CD4-positive, alpha-beta memory T cell (primary cell): ENCODE measurements at regions not wholly inside any gene's neighbourhood (a gene's known extent, or its start where the extent isn't known, plus 50 kb on each side); places are given as distances from the start of the nearest gene placed in this dataset.

Experiments used
- CTCF ChIA-PET: fragments of 350-600 bp; sonication (Branson Sonifier 250); formaldehyde crosslinking; loops from one replicate; lab custom pipeline; 2021; ENCODE audit warnings: inconsistent platforms; ENCODE audit not compliant: partially characterized antibody; lab: Charles Lee
- POLR2A ChIA-PET: fragments of 350-600 bp; sonication (Branson Sonifier 250); formaldehyde crosslinking; loops from one replicate; lab custom pipeline; 2021; ENCODE audit not compliant: partially characterized antibody; lab: Charles Lee
- DNase-seq, 5 donors: peaks; one replicate each; pipeline versions ENCODE4 v3.0.0 to v3.0.0-alpha.2; 2020 to 2022; ENCODE audit warnings: mixed read lengths in 1 of 5
- H3K27ac ChIP-seq: one replicate; pipeline ENCODE4 v1.7.0; 2013; ENCODE audit warnings: low read depth, low read length
- H3K27me3 ChIP-seq: 2 replicates; pipeline ENCODE4 v1.7.0; 2013; ENCODE audit warnings: mild to moderate bottlenecking, low read length, moderate library complexity; ENCODE audit not compliant: insufficient read depth
- H3K36me3 ChIP-seq: 2 replicates; pipeline ENCODE4 v1.7.0; 2013; ENCODE audit warnings: mild to moderate bottlenecking, low read length, moderate library complexity; ENCODE audit not compliant: insufficient read depth
- H3K4me1 ChIP-seq: 2 replicates; pipeline ENCODE4 v1.7.0; 2013; ENCODE audit warnings: mild to moderate bottlenecking, low read length, moderate library complexity; ENCODE audit not compliant: insufficient read depth
- H3K4me3 ChIP-seq, 2 donors: one replicate each; pipeline ENCODE4 v1.7.0; 2013; ENCODE audit warnings: low read length in 2 of 2, mild to moderate bottlenecking in 1 of 2
- H3K9me3 ChIP-seq, 2 donors: one replicate each; pipeline ENCODE4 v1.7.0; 2013; ENCODE audit warnings: low read length in 2 of 2, control low read depth in 1 of 2; ENCODE audit not compliant: control insufficient read depth in 1 of 2
- H3K27ac Mint-ChIP-seq, 7 donors: one replicate each; pipeline ENCODE4 v1.8.0; 2020 to 2021; ENCODE audit warnings: mixed read lengths in 7 of 7, mild to moderate bottlenecking in 6 of 7, inconsistent platforms in 3 of 7, moderate library complexity in 3 of 7
- H3K27me3 Mint-ChIP-seq, 2 donors: one replicate each; pipeline ENCODE4 v1.8.0; 2020 to 2021; ENCODE audit warnings: mixed read lengths in 2 of 2
- H3K36me3 Mint-ChIP-seq, 2 donors: one replicate each; pipeline ENCODE4 v1.8.0; 2020 to 2021; ENCODE audit warnings: mixed read lengths in 2 of 2, inconsistent platforms in 1 of 2, mild to moderate bottlenecking in 1 of 2
- H3K4me1 Mint-ChIP-seq, 4 donors: one replicate each; pipeline ENCODE4 v1.8.0; 2020 to 2021; ENCODE audit warnings: mixed read lengths in 4 of 4, mild to moderate bottlenecking in 1 of 4
- H3K4me3 Mint-ChIP-seq, 8 donors: one replicate each; pipeline ENCODE4 v1.8.0; 2020 to 2021; ENCODE audit warnings: mixed read lengths in 8 of 8, mild to moderate bottlenecking in 7 of 8, moderate library complexity in 6 of 8, inconsistent platforms in 3 of 8
- H3K9me3 Mint-ChIP-seq, 8 donors: one replicate each; pipeline ENCODE4 v1.8.0; 2020 to 2021; ENCODE audit warnings: mixed read lengths in 8 of 8, mild to moderate bottlenecking in 5 of 8, inconsistent platforms in 3 of 8, moderate library complexity in 1 of 8
- intact Hi-C: fragments of 100-400 bp; cut with micrococcal nuclease; formaldehyde crosslinking; loops from one replicate; pipeline ENCODE4 v1.15.1; 2023

DNA sequence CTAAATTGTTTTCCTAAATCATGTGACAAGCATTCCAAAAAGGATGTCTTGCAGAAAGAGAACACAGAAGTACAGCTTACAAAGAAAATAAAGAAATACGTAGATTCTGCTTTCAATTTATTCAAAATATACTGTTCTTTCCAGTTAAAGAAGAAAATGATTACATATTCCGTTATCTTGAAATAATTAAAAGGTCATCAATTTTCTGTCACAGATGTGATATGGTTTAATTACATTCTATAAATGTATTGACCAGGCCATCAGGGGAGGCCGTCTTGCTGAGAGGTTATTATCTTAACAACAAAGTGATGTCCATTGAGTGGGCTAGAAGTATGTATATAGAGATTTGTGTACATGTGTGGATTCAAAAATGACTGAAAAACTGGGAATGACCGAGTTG lies 432.9 kb downstream of the SETD4 start:
- CTCF ChIA-PET: no interaction called here
- H3K9me3 Mint-ChIP-seq: no peaks in the 10 kb centered on the region
- intact Hi-C loops: no loop called here
- H3K36me3 Mint-ChIP-seq: no peaks in the 10 kb centered on the region
- no peaks in the 10 kb centered on the region for H3K9me3 ChIP-seq
- H3K27ac Mint-ChIP-seq: no peak overlapping the region
- POLR2A ChIA-PET: no interaction called here
- no peak overlapping the region for H3K4me3 Mint-ChIP-seq
- peaks cover 19 to 21% of the 10 kb centered on the region in 2 donors for H3K27me3 Mint-ChIP-seq
- no peaks in the 10 kb centered on the region for H3K36me3 ChIP-seq
- DNase-seq: no peak
- no peak overlapping the region for H3K4me3 ChIP-seq
- H3K4me1 ChIP-seq: no peaks in the 10 kb centered on the region
- H3K4me1 Mint-ChIP-seq: no peaks in the 10 kb centered on the region
- no peaks in the 10 kb centered on the region for H3K27me3 ChIP-seq
- H3K27ac ChIP-seq: no peak overlapping the region

DNA sequence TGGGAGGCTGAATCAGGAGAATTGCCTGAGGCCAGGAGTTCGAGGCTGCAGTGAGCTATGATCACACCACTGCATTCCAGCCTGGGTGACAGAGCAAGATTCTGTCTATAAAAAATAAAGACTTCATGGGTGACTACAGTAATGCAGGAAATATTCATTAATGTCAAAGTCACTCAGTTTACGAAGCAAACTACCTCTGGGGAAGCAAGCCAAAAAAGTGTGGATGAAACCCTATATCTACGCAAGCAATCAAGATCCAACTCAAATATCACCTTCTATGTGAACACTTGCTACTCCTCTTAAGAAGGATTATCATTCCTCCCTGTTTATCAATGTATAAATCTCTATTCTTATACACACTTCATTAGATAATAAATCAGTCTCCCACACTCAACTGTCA lies 434.8 kb downstream of the SETD4 start:
- Histone ChIP-seq H3K27me3 (no peaks in the 10 kb centered on the region), H3K4me3 (no peak overlapping the region), H3K36me3 (no peaks in the 10 kb centered on the region), H3K27ac (no peak overlapping the region), H3K9me3 (no peaks in the 10 kb centered on the region), H3K4me1 (no peaks in the 10 kb centered on the region)
- H3K27me3 Mint-ChIP-seq: peaks cover 19 to 22% of the 10 kb centered on the region in 2 donors
- H3K4me3 Mint-ChIP-seq: no peak overlapping the region
- H3K36me3 Mint-ChIP-seq: no peaks in the 10 kb centered on the region
- no peaks in the 10 kb centered on the region for H3K9me3 Mint-ChIP-seq
- no peaks in the 10 kb centered on the region for H3K4me1 Mint-ChIP-seq
- POLR2A ChIA-PET: interaction anchor here (0.7 kb wide), 1 partner anchor 838 kb away, joined by 3 read pairs; no protein-coding TSS in a partner anchor
- intact Hi-C loops: no loop called here
- H3K27ac Mint-ChIP-seq: no peak overlapping the region
- CTCF ChIA-PET: no interaction called here
- DNase-seq: no peak

DNA sequence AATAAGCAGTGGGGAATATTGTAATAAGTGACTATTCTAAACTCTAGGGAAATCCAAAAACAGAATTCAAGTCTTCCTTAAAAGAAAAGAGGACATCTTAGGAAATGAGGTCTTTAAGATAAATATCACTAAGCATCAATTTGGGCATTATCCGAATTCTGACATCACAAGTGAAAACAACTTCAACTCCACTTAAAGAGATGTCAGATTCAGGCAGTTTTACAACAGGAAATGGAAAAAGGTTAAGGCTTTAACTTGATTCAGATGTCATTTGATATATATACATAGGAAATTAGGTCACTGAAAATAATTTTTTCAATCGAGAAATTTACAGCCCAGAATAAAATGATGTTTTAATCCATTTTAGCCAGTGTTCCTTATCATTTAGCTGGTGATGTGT lies 435.4 kb downstream of the SETD4 start:
- peaks cover 19 to 22% of the 10 kb centered on the region in 2 donors for H3K27me3 Mint-ChIP-seq
- ChIA-PET POLR2A (interaction anchor here (0.7 kb wide), 1 partner anchor 837 kb away, joined by 3 read pairs; no protein-coding TSS in a partner anchor), CTCF (no interaction called here)
- no peak for DNase-seq
- no peak overlapping the region for H3K27ac ChIP-seq
- no peaks in the 10 kb centered on the region for H3K27me3 ChIP-seq
- H3K36me3 Mint-ChIP-seq: no peaks in the 10 kb centered on the region
- no peaks in the 10 kb centered on the region for H3K4me1 Mint-ChIP-seq
- intact Hi-C loops: no loop called here
- no peaks in the 10 kb centered on the region for H3K9me3 Mint-ChIP-seq
- H3K4me3 Mint-ChIP-seq: no peak overlapping the region
- H3K4me1 ChIP-seq: no peaks in the 10 kb centered on the region
- no peak overlapping the region for H3K4me3 ChIP-seq
- no peaks in the 10 kb centered on the region for H3K36me3 ChIP-seq
- no peak overlapping the region for H3K27ac Mint-ChIP-seq
- no peaks in the 10 kb centered on the region for H3K9me3 ChIP-seq

DNA sequence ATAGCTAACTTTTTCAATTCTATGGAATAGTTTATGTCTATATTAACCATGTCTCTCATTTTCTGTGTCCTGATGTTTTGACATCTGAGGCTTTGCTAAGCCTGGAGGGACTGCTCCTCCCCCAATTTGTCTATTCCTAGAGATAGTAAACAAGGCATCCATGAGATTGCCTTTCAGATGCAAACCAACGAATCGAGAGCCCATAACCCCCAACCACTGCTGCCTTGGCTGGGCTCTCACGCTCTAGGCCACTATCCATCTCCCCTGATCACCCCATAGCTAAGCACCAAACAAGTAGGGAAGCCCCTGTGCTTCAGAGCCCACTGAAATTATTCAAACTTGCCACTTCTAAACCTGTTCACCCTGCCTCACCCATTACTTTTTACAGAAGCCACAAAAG lies 437.7 kb downstream of the SETD4 start:
- H3K4me1 ChIP-seq: no peaks in the 10 kb centered on the region
- H3K27me3 ChIP-seq: no peaks in the 10 kb centered on the region
- no peak overlapping the region for H3K27ac ChIP-seq
- Mint-ChIP-seq H3K27me3 (peaks cover 4 to 13% of the 10 kb centered on the region in 2 donors), H3K4me3 (no peak overlapping the region), H3K27ac (no peak overlapping the region), H3K36me3 (no peaks in the 10 kb centered on the region), H3K4me1 (no peaks in the 10 kb centered on the region), H3K9me3 (no peaks in the 10 kb centered on the region)
- H3K4me3 ChIP-seq: no peak overlapping the region
- DNase-seq: no peak
- H3K9me3 ChIP-seq: no peaks in the 10 kb centered on the region
- H3K36me3 ChIP-seq: no peaks in the 10 kb centered on the region
- intact Hi-C loops: no loop called here
- ChIA-PET POLR2A (no interaction called here), CTCF (no interaction called here)

DNA sequence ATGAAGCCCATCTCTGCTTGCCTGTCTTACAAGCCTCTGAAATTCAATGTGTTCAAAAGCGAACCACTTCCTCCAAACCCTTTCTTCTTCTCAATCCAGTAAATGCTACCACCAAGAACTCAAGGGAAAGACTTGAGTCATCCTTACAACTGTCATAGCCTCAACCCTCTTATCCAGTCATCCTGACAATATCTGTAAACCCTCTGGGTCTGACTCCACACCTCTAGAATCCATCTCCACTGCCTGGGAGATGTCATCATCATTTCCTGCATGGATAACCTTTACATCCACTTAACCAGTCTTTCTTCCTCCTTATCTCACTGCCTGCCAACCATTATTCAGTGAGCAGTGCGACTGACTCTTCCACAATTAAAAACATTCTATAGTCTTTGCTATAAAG lies 441.1 kb downstream of the SETD4 start:
- Mint-ChIP-seq H3K4me1 (no peaks in the 10 kb centered on the region), H3K27me3 (peaks cover 9 to 10% of the 10 kb centered on the region in 2 donors), H3K36me3 (no peaks in the 10 kb centered on the region), H3K4me3 (no peak overlapping the region), H3K27ac (peak overlapping the region in 1 of 7 donors; percentile 22), H3K9me3 (no peaks in the 10 kb centered on the region)
- Histone ChIP-seq H3K4me3 (no peak overlapping the region), H3K4me1 (no peaks in the 10 kb centered on the region), H3K27ac (no peak overlapping the region), H3K36me3 (no peaks in the 10 kb centered on the region), H3K27me3 (no peaks in the 10 kb centered on the region), H3K9me3 (no peaks in the 10 kb centered on the region)
- intact Hi-C loops: no loop called here
- ChIA-PET POLR2A (no interaction called here), CTCF (no interaction called here)
- no peak for DNase-seq

DNA sequence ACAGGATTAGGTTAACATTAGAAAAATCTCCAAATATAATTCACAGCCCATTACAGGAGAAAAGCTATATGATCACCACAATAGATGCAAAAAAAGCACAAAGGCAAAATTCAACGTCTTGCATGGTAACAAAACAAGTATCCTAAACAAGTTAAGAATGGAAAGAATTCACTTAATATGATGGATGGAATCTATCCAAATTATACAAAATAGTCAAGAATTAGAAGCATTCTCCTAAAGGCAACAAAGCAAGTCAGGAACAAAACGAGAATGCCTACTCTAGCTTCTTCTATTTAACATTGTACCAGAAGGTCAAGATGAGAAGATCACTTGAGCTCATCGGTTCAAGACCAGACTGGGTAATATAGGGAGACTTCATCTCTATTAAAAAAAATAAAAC lies 442.8 kb downstream of the SETD4 start:
- no peaks in the 10 kb centered on the region for H3K9me3 Mint-ChIP-seq
- ChIA-PET CTCF (interaction anchor here (0.5 to 1.3 kb wide), 2 partner anchors 180 to 217 kb away, joined by 3 read pairs; no protein-coding TSS in a partner anchor), POLR2A (no interaction called here)
- H3K4me3 ChIP-seq: no peak overlapping the region
- H3K4me3 Mint-ChIP-seq: no peak overlapping the region
- no peaks in the 10 kb centered on the region for H3K4me1 Mint-ChIP-seq
- H3K27me3 ChIP-seq: no peaks in the 10 kb centered on the region
- no peak for DNase-seq
- no peaks in the 10 kb centered on the region for H3K9me3 ChIP-seq
- no peaks in the 10 kb centered on the region for H3K4me1 ChIP-seq
- no peaks in the 10 kb centered on the region for H3K36me3 ChIP-seq
- H3K27me3 Mint-ChIP-seq: peaks cover 5 to 7% of the 10 kb centered on the region in 2 donors
- no peak overlapping the region for H3K27ac Mint-ChIP-seq
- intact Hi-C loops: no loop called here
- H3K27ac ChIP-seq: no peak overlapping the region
- no peaks in the 10 kb centered on the region for H3K36me3 Mint-ChIP-seq

DNA sequence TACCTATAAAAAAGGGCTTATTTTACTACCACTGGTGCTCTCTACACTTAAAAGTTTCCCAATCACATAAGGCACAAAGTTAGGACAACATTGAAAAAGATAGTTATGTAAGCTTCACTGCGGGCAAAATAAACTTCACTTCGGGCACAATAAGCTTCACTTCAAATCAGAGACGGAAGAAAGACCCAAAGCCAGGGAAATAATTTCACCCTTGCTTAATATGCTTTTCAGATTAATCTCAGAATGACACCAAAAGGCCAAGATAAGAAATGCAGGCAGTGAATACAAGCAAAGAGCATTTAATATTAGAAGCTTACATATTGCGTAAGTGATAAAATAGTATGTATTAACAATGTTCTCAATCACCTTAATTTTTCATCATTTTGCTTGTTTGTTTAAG lies 444.2 kb downstream of the SETD4 start:
- no peaks in the 10 kb centered on the region for H3K9me3 Mint-ChIP-seq
- H3K27me3 Mint-ChIP-seq: peaks cover 7 to 9% of the 10 kb centered on the region in 2 donors
- no peak overlapping the region for H3K4me3 Mint-ChIP-seq

More for the DNA sequence above, 444.2 kb downstream of the SETD4 start:
- H3K9me3 ChIP-seq: no peaks in the 10 kb centered on the region
- ChIA-PET CTCF (interaction anchor here (0.9 to 2.5 kb wide), 5 partner anchors 179 to 923 kb away, joined by 3 to 9 read pairs (median 3); no protein-coding TSS in a partner anchor), POLR2A (no interaction called here)
- no peak overlapping the region for H3K27ac ChIP-seq
- no peak overlapping the region for H3K27ac Mint-ChIP-seq
- intact Hi-C loops: loop anchor here (1.0 kb wide), 1 partner anchor 871 kb away; no protein-coding TSS in a partner anchor
- DNase-seq: peak in 2 of 5 donors; percentile 2 to 4
- no peaks in the 10 kb centered on the region for H3K36me3 ChIP-seq
- H3K27me3 ChIP-seq: no peaks in the 10 kb centered on the region
- H3K36me3 Mint-ChIP-seq: no peaks in the 10 kb centered on the region
- H3K4me3 ChIP-seq: no peak overlapping the region
- H3K4me1 ChIP-seq: no peaks in the 10 kb centered on the region
- H3K4me1 Mint-ChIP-seq: no peaks in the 10 kb centered on the region
